Panc1 (cell line): ENCODE measurements at regions not wholly inside any gene's neighbourhood (a gene's known extent, or its start where the extent isn't known, plus 50 kb on each side); places are given as distances from the start of the nearest gene placed in this dataset.

ENCODE experiments used
- POLR2AphosphoS5 ChIP-seq: IDR thresholded peaks from 2 replicates; pipeline ENCODE4 v1.6.1; 2012; ENCODE audit warnings: mild to moderate bottlenecking, low read depth, low read length, moderate library complexity
- TCF7L2 ChIP-seq: IDR thresholded peaks from 2 replicates; pipeline ENCODE4 v1.6.1; 2011; ENCODE audit warnings: mild to moderate bottlenecking, low read depth, low read length, inconsistent platforms

DNA sequence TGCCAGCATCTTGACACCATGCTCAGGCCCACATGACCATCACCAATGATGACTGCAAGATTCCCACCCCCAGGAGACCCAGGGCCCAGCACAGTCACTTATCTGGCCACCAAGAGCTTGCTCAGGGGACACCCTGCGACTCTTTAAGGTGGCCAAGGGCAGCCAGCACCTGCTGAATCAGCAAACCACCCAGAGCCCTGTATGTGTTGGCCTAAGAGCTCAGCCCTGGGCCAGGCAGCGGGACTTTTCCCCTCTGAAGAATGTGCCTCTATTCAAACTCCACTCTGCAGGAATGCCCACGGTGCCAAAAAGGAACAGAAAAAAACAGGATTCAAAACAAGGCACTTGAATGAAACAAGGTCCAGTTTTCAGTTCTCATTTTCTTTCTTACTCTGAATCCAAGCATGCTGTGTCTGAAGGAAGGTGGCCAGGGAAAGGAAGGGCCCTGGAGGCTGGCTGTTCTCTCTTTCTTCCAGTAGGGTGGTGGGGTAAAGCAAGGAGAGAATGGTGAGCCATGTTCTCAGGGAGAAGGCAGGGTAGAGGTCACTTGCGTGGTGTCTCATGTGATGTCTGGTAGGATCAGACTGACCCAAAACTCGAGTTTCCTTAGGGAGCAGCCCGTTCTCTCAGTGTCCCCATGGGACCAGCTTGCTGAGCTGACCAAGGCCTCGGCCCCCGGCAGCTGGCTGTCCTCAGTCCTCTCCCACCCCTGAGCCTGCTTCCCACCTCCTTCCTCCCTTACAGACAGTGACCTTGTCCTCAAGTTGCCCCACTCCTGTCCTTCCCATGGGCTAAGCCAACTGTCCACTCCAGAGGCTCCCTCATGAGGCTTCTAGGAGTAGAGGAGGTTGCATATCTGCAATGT, 150.0 kb downstream of the RNF152 start:
- no peak for TF ChIP-seq TCF7L2
- TF ChIP-seq POLR2AphosphoS5: no peak
